ENCODE measurements at regions not wholly inside any gene's neighbourhood (a gene's known extent, or its start where the extent isn't known, plus 50 kb on each side); places are given as distances from the start of the nearest gene placed in this dataset.

DNA sequence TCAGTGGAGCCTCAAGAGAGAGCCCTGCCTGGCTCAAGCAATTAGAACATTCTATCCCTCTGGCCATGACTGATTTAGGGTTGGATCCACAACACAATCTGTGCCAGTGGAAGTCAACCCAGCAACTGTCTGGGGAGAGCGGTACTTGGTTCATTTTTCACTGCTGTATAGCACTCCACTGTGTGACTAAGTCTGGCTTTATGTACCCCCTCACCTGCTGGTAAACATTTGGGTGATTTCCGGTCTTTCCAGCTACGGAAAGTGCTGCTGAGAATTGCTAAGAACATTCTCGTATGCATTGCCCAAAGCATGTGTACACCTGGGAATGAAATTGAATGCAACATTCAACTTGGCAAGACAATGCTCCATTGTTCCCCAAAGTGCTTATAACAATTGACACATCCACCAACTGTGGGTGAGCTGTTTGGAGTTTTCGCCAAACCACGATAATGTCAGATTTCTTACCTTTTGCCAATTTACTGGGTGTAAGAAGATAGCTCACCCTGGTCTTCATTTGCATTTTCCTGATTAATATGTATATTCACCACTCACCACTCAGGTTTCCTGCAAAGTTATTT is 63.5 kb upstream of the MED9 start:
- H3K4me1 ChIP-seq (ENCODE audit: control insufficient read depth, insufficient read depth, low read length, poor library complexity, severe bottlenecking), result peaks cover 11% of the 10 kb centered on the region
- Mint-ChIP-seq H3K4me1 (peaks cover 6 to 46% (median 16%) of the 10 kb centered on the region in 4 donors), H3K27me3 (peaks cover 5% of the 10 kb centered on the region), H3K4me3 (no peak overlapping the region), H3K27ac (no peak overlapping the region), H3K36me3 (peaks cover 4% of the 10 kb centered on the region), H3K9me3 (no peaks in the 10 kb centered on the region)
- no peaks in the 10 kb centered on the region for H3K9me3 ChIP-seq (ENCODE audit: control insufficient read depth in 2 of 2, low read length in 2 of 2)
- ATAC-seq (ENCODE audit: low read depth in 2 of 2) (no peak), DNase-seq (no peak)
- no peak overlapping the region for H3K4me3 ChIP-seq (ENCODE audit: low read depth, low read length)
- no peak overlapping the region for H3K27ac ChIP-seq (ENCODE audit: insufficient read depth, low read length, poor library complexity, severe bottlenecking)
- H3K36me3 ChIP-seq (ENCODE audit: control insufficient read depth, insufficient read depth, low read length), result no peaks in the 10 kb centered on the region
- H3K27me3 ChIP-seq (ENCODE audit: control insufficient read depth, insufficient read depth, low read length), result no peaks in the 10 kb centered on the region

DNA sequence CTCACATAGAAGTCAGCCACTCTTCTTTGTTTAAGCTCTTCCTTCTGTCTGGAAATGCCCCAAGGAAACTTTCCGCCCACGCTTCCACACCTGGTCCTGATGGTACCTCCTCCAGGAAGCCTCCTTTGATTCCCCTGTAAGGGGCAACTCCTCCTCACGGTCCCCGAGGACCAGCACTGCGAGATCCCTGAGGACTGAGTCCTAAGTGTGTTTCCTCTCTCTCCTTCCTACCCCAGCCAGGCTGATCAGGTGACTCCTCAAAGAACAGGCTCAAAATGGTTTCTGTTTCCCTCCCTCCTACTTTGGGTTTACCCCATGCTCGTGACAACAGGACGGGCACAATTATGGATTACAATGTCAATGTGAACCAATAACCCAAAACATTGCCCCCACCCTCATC is 63.0 kb upstream of the MED9 start:
- Histone ChIP-seq H3K27me3 (ENCODE audit: control insufficient read depth, insufficient read depth, low read length) (no peaks in the 10 kb centered on the region), H3K36me3 (ENCODE audit: control insufficient read depth, insufficient read depth, low read length) (no peaks in the 10 kb centered on the region), H3K4me3 (ENCODE audit: low read depth, low read length) (no peak overlapping the region), H3K4me1 (ENCODE audit: control insufficient read depth, insufficient read depth, low read length, poor library complexity, severe bottlenecking) (peaks cover 11% of the 10 kb centered on the region), H3K9me3 (ENCODE audit: control insufficient read depth in 2 of 2, low read length in 2 of 2) (no peaks in the 10 kb centered on the region), H3K27ac (ENCODE audit: insufficient read depth, low read length, poor library complexity, severe bottlenecking) (no peak overlapping the region)
- H3K27me3 Mint-ChIP-seq, result peaks cover 5% of the 10 kb centered on the region
- no peak for ATAC-seq (ENCODE audit: low read depth in 2 of 2)
- peak overlapping the region in 1 of 3 donors; percentile 46 for H3K27ac Mint-ChIP-seq
- H3K4me3 Mint-ChIP-seq, result no peak overlapping the region
- no peak for DNase-seq
- H3K9me3 Mint-ChIP-seq, result no peaks in the 10 kb centered on the region
- H3K36me3 Mint-ChIP-seq, result peaks cover 4% of the 10 kb centered on the region
- H3K4me1 Mint-ChIP-seq, result peaks cover 6 to 41% (median 16%) of the 10 kb centered on the region in 4 donors

- peaks cover 4% of the 10 kb centered on the region for H3K36me3 Mint-ChIP-seq
- H3K4me3 ChIP-seq (ENCODE audit: low read depth, low read length), result no peak overlapping the region
- peaks cover 5% of the 10 kb centered on the region for H3K27me3 Mint-ChIP-seq
- no peaks in the 10 kb centered on the region for H3K36me3 ChIP-seq (ENCODE audit: control insufficient read depth, insufficient read depth, low read length)
- no peaks in the 10 kb centered on the region for H3K9me3 ChIP-seq (ENCODE audit: control insufficient read depth in 2 of 2, low read length in 2 of 2)
- H3K27ac Mint-ChIP-seq, result peak overlapping the region in 1 of 3 donors; percentile 79
- DNase-seq (no peak), ATAC-seq (ENCODE audit: low read depth in 2 of 2) (no peak)
- H3K4me3 Mint-ChIP-seq, result no peak overlapping the region
- no peaks in the 10 kb centered on the region for H3K9me3 Mint-ChIP-seq
- H3K4me1 ChIP-seq (ENCODE audit: control insufficient read depth, insufficient read depth, low read length, poor library complexity, severe bottlenecking), result peaks cover 11% of the 10 kb centered on the region
- peaks cover 6 to 39% (median 16%) of the 10 kb centered on the region in 4 donors for H3K4me1 Mint-ChIP-seq
- H3K27ac ChIP-seq (ENCODE audit: insufficient read depth, low read length, poor library complexity, severe bottlenecking), result no peak overlapping the region
- H3K27me3 ChIP-seq (ENCODE audit: control insufficient read depth, insufficient read depth, low read length), result no peaks in the 10 kb centered on the region
Measured at GRCh38 chr17:17414341-17414805, 62.4 kb upstream of the MED9 start.

- H3K27me3 ChIP-seq (ENCODE audit: control insufficient read depth, insufficient read depth, low read length), result no peaks in the 10 kb centered on the region
- no peak overlapping the region for H3K27ac Mint-ChIP-seq
- H3K4me1 ChIP-seq (ENCODE audit: control insufficient read depth, insufficient read depth, low read length, poor library complexity, severe bottlenecking), result peaks cover 11% of the 10 kb centered on the region
- H3K4me3 ChIP-seq (ENCODE audit: low read depth, low read length), result no peak overlapping the region
- peaks cover 0 to 2% (median 0%) of the 10 kb centered on the region in 7 donors for H3K9me3 Mint-ChIP-seq
- DNase-seq (no peak), ATAC-seq (ENCODE audit: low read depth in 2 of 2) (no peak)
- peaks cover 5% of the 10 kb centered on the region for H3K27me3 Mint-ChIP-seq
- no peaks in the 10 kb centered on the region for H3K36me3 ChIP-seq (ENCODE audit: control insufficient read depth, insufficient read depth, low read length)
- H3K36me3 Mint-ChIP-seq, result peaks cover 4% of the 10 kb centered on the region
- no peaks in the 10 kb centered on the region for H3K9me3 ChIP-seq (ENCODE audit: control insufficient read depth in 2 of 2, low read length in 2 of 2)
- H3K4me1 Mint-ChIP-seq, result peaks cover 6 to 35% (median 16%) of the 10 kb centered on the region in 4 donors
- no peak overlapping the region for H3K27ac ChIP-seq (ENCODE audit: insufficient read depth, low read length, poor library complexity, severe bottlenecking)
- no peak overlapping the region for H3K4me3 Mint-ChIP-seq
Measured at GRCh38 chr17:17415006-17415405, 61.8 kb upstream of the MED9 start.

DNA sequence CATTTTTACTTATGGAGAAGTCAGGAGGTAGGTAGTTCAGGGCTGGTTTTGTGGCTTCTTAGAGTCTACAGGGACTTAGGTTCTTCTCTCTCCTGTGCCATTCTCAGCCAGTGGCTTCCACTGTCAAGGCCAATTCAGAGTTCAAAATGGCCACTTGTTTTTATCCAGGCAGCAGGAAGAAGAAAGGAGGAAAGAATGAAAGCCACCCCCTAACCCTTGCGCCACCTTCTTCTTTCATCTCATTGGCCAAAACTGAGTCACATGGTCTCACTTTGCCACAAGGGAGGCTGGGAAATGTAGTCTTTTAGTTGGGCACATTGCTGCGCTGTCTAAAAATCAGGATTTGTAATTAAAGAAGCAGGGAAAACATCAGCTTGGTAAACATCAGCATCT is 60.8 kb upstream of the MED9 start:
- Histone ChIP-seq H3K9me3 (ENCODE audit: control insufficient read depth in 2 of 2, low read length in 2 of 2) (no peaks in the 10 kb centered on the region), H3K4me3 (ENCODE audit: low read depth, low read length) (peak overlapping the region; percentile 26), H3K27ac (ENCODE audit: insufficient read depth, low read length, poor library complexity, severe bottlenecking) (peak overlapping the region; percentile 34), H3K4me1 (ENCODE audit: control insufficient read depth, insufficient read depth, low read length, poor library complexity, severe bottlenecking) (peaks cover 11% of the 10 kb centered on the region), H3K36me3 (ENCODE audit: control insufficient read depth, insufficient read depth, low read length) (no peaks in the 10 kb centered on the region), H3K27me3 (ENCODE audit: control insufficient read depth, insufficient read depth, low read length) (no peaks in the 10 kb centered on the region)
- Mint-ChIP-seq H3K27ac (peak overlapping the region in 1 of 3 donors; percentile 33), H3K36me3 (peaks cover 4% of the 10 kb centered on the region), H3K9me3 (peaks cover 0 to 2% (median 0%) of the 10 kb centered on the region in 7 donors), H3K27me3 (peaks cover 5% of the 10 kb centered on the region), H3K4me3 (peak overlapping the region in 1 of 4 donors; percentile 24), H3K4me1 (peaks cover 6 to 32% (median 16%) of the 10 kb centered on the region in 4 donors)
- DNase-seq, result peak in 2 of 3 donors; percentile 31 to 84
- ATAC-seq (ENCODE audit: low read depth in 2 of 2), result no peak

DNA sequence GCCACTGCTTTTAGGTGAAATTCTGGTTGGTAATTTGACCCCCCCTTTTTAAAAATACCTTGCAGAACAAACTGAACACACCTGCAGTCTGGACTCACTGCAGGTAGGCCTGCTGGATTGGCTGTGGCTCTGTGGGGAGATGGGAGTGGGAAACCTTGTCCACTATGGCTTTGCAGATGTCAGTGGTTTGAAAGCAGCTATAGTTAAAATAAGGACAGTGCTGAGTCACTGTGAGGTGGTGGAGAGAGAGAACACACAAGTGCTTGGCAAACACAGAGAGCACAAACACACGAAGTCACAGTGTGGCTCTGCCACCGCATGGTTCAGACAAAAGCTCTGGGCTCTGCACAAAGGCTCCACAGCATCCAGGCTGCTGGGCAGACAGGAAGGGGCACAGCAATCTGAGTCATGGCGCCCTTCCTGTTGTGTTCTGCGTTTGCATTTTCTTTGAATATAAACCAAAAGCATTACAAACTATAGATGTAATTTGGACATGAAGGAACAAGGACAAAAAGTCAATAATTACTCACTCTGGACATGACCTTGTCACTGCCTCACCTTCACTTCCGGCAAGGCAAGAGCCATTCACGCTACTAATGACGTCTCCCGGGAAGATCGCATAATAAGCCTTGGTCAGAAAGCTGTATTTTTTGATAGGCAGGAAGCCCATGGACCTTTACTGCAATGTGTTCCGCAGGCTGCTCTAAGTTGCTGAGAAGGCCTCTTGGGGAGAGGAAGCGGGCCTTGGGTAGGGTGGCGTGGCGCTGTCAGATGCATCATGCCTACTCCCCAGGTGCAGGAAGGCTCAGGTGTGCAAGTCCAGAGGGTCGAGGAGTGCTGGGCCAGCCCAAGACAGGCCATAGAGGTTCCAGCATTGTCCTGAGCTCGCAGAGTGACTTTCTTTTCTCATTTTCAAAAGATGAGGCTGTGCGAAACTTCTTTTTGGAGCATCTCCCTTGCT is 60.1 kb upstream of the MED9 start:
- peak overlapping the region; percentile 13 for H3K4me3 ChIP-seq (ENCODE audit: low read depth, low read length)
- H3K9me3 Mint-ChIP-seq, result peaks cover 0 to 2% (median 0%) of the 10 kb centered on the region in 7 donors
- peak; percentile 95 to 98 for ATAC-seq (ENCODE audit: low read depth in 2 of 2)
- H3K4me1 Mint-ChIP-seq, result peaks cover 6 to 32% (median 15%) of the 10 kb centered on the region in 4 donors
- H3K9me3 ChIP-seq (ENCODE audit: control insufficient read depth in 2 of 2, low read length in 2 of 2), result no peaks in the 10 kb centered on the region
- H3K36me3 Mint-ChIP-seq, result peaks cover 4% of the 10 kb centered on the region
- H3K4me3 Mint-ChIP-seq, result peak overlapping the region in 1 of 4 donors; percentile 24
- H3K27ac Mint-ChIP-seq, result peak overlapping the region; percentile 33 to 48 (median 44)
- DNase-seq, result peak in 2 of 3 donors; percentile 22 to 79
- peak overlapping the region; percentile 34 for H3K27ac ChIP-seq (ENCODE audit: insufficient read depth, low read length, poor library complexity, severe bottlenecking)
- no peaks in the 10 kb centered on the region for H3K27me3 ChIP-seq (ENCODE audit: control insufficient read depth, insufficient read depth, low read length)
- no peaks in the 10 kb centered on the region for H3K36me3 ChIP-seq (ENCODE audit: control insufficient read depth, insufficient read depth, low read length)
- peaks cover 11% of the 10 kb centered on the region for H3K4me1 ChIP-seq (ENCODE audit: control insufficient read depth, insufficient read depth, low read length, poor library complexity, severe bottlenecking)
- H3K27me3 Mint-ChIP-seq, result peaks cover 5% of the 10 kb centered on the region

DNA sequence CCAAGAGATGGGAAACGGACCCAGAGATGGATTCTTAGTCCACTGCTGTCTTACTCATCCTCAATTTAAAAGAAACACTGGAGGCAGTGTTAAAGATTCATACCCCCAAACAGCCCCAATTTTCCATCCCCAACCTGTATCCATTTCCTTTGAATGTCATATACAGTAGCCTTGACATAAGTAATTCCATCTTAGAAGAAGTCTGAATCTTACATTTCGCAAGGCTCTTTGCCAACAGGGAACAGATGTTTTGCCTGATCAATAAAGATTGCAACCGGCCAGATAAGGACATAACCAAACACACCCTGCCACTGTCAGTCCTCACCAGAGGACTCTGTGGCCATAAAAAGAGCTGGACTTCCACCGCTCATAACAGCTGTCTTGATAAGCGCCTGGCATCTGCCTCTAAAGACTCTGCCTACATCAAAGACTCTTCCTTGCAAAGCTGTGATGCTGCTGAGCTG is 59.0 kb upstream of the MED9 start:
- H3K4me1 ChIP-seq (ENCODE audit: control insufficient read depth, insufficient read depth, low read length, poor library complexity, severe bottlenecking), result peaks cover 11% of the 10 kb centered on the region
- H3K27me3 Mint-ChIP-seq, result peaks cover 5% of the 10 kb centered on the region
- H3K9me3 Mint-ChIP-seq, result peaks cover 0 to 2% (median 0%) of the 10 kb centered on the region in 7 donors
- DNase-seq, result no peak
- no peak overlapping the region for H3K27ac ChIP-seq (ENCODE audit: insufficient read depth, low read length, poor library complexity, severe bottlenecking)
- H3K27me3 ChIP-seq (ENCODE audit: control insufficient read depth, insufficient read depth, low read length), result no peaks in the 10 kb centered on the region
- no peaks in the 10 kb centered on the region for H3K9me3 ChIP-seq (ENCODE audit: control insufficient read depth in 2 of 2, low read length in 2 of 2)
- ATAC-seq (ENCODE audit: low read depth in 2 of 2), result no peak
- H3K36me3 Mint-ChIP-seq, result peaks cover 8% of the 10 kb centered on the region
- no peak overlapping the region for H3K4me3 Mint-ChIP-seq
- H3K36me3 ChIP-seq (ENCODE audit: control insufficient read depth, insufficient read depth, low read length), result no peaks in the 10 kb centered on the region
- H3K4me3 ChIP-seq (ENCODE audit: low read depth, low read length), result no peak overlapping the region
- H3K4me1 Mint-ChIP-seq, result peaks cover 6 to 34% (median 15%) of the 10 kb centered on the region in 4 donors
- H3K27ac Mint-ChIP-seq, result peak overlapping the region in 1 of 3 donors; percentile 77

All from CD4-positive, CD25-positive, alpha-beta regulatory T cell (primary cell).